ENCODE measurements at regions not wholly inside any gene's neighbourhood (a gene's known extent, or its start where the extent isn't known, plus 50 kb on each side); places are given as distances from the start of the nearest gene placed in this dataset.

DNA sequence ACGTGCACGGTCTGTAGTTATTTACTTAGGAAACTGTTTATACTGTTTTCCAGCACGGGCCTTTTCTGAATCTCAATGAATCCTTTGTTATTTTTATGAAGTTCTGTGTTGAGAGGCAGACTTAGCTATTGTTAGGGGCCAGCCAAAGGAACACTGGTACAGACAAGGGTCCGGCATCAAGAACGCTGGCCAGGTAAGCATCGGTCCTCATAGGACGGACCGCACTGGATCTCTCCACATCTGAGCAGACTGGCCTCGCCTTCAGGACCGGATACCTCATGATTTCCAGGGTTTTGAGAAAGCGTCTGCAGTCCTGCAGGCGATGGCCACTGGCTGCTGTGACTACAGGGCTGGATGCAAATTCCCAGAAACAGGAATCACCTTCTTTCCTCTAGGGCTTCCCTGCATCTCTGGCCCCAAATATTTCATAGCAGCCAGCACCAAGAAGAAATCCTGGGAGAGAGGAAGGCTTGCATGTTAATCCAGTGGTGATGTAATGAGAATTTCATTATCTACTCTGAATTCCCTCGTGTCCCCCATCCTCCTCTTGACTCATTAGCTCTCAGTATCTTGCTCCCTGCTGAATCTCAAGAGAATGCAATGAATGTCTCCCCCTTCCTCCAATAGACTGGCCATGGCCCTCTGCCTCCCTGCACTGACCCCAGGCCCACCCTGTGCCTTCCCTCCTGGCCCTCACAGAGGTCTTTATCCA lies 325.4 kb upstream of the NPVF start:
- TF ChIP-seq POLR2A (IDR thresholded peaks at IDR 0.05; ENCODE audit: low read length) (no peak), GATA1 (IDR thresholded peaks at IDR 0.05; ENCODE audit: low read depth, low read length) (no peak)

Measured in erythroblast (primary cell).